ENCODE measurements at regions not wholly inside any gene's neighbourhood (a gene's known extent, or its start where the extent isn't known, plus 50 kb on each side); places are given as distances from the start of the nearest gene placed in this dataset.

DNA sequence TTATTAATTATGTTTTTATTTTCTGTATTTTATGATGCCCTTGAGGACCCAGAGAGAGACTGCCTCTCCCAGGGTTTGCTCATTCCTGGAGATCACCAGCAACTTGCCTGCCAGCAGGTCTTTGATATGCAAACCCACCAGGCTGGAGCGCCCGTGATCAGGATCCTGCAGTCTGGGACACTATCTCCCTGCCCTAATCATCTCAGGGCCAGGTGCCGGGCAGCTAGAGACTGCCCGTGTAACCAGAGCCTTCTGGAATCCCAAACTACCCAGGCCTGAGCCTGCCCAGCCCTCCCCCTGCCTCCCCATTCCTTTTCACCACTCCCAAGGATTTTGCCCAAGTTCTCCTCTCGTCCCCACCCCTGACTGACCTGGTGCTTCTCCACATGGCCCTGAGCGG lies 52.2 kb upstream of the B3GAT1 start:
- TF ChIP-seq, protein P1, sequence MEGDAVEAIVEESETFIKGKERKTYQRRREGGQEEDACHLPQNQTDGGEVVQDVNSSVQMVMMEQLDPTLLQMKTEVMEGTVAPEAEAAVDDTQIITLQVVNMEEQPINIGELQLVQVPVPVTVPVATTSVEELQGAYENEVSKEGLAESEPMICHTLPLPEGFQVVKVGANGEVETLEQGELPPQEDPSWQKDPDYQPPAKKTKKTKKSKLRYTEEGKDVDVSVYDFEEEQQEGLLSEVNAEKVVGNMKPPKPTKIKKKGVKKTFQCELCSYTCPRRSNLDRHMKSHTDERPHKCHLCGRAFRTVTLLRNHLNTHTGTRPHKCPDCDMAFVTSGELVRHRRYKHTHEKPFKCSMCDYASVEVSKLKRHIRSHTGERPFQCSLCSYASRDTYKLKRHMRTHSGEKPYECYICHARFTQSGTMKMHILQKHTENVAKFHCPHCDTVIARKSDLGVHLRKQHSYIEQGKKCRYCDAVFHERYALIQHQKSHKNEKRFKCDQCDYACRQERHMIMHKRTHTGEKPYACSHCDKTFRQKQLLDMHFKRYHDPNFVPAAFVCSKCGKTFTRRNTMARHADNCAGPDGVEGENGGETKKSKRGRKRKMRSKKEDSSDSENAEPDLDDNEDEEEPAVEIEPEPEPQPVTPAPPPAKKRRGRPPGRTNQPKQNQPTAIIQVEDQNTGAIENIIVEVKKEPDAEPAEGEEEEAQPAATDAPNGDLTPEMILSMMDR (conservative IDR thresholded peaks at IDR 0.05): no peak
- Mint-ChIP-seq H3K4me1 (ENCODE audit: unreplicated experiment) (peaks cover 12% of the 10 kb centered on the region), H3K27ac (no peak overlapping the region), H3K27me3 (peaks cover 54% of the 10 kb centered on the region), H3K9me3 (no peaks in the 10 kb centered on the region), H3K4me3 (no peak overlapping the region), H3K36me3 (no peaks in the 10 kb centered on the region)
- no peak for DNase-seq (ENCODE audit: extremely low spot score, unreplicated experiment)

GRCh38 chr11:134463716-134464115 lies 51.7 kb upstream of the B3GAT1 start:
- H3K36me3 Mint-ChIP-seq: no peaks in the 10 kb centered on the region
- no peak for DNase-seq (ENCODE audit: extremely low spot score, unreplicated experiment)
- TF ChIP-seq, protein P1 (conservative IDR thresholded peaks at IDR 0.05): no peak
- H3K27me3 Mint-ChIP-seq: peaks cover 56% of the 10 kb centered on the region
- H3K9me3 Mint-ChIP-seq: no peaks in the 10 kb centered on the region
- no peak overlapping the region for H3K4me3 Mint-ChIP-seq
- no peak overlapping the region for H3K27ac Mint-ChIP-seq
- peaks cover 12% of the 10 kb centered on the region for H3K4me1 Mint-ChIP-seq (ENCODE audit: unreplicated experiment)

Data from type B pancreatic cell (in vitro differentiated cells).